GM18507 (cell line): ENCODE measurements at regions not wholly inside any gene's neighbourhood (a gene's known extent, or its start where the extent isn't known, plus 50 kb on each side); places are given as distances from the start of the nearest gene placed in this dataset.

Experiments
- DNase-seq: peaks from one replicate; pipeline ENCODE4 v3.0.0; 2011; ENCODE audit warnings: low read depth; ENCODE audit not compliant: insufficient read length; ENCODE audit errors: extremely low spot score
- FAIRE-seq: peaks from 2 replicates; lab custom pipeline; 2011; peaks lifted over from hg19 to GRCh38; lab: Jason Lieb, UNC

- DNase-seq = no peak
- no peak for FAIRE-seq
Measured at GRCh38 chr5:159817262-159818029, 98.8 kb upstream of the ADRA1B start.

- DNase-seq (no peak), FAIRE-seq (no peak)
Measured at GRCh38 chr5:159819591-159820411, 96.5 kb upstream of the ADRA1B start.

GRCh38 chr5:159820692-159821091 is 95.6 kb upstream of the ADRA1B start:
- DNase-seq (no peak), FAIRE-seq (no peak)

- FAIRE-seq (no peak), DNase-seq (no peak)
Measured at GRCh38 chr5:159821461-159821940, 94.8 kb upstream of the ADRA1B start.

GRCh38 chr5:159824188-159825161 is 91.8 kb upstream of the ADRA1B start:
- FAIRE-seq (no peak), DNase-seq (no peak)

- FAIRE-seq (no peak), DNase-seq (no peak)
Measured at GRCh38 chr5:159825551-159826051, 90.7 kb upstream of the ADRA1B start.

- no peak for DNase-seq
- peak; percentile 15 for FAIRE-seq
Measured at GRCh38 chr5:159826351-159827214, 89.7 kb upstream of the ADRA1B start.

- FAIRE-seq = no peak
- no peak for DNase-seq
Measured at GRCh38 chr5:159827861-159828260, 88.4 kb upstream of the ADRA1B start.

- FAIRE-seq (no peak), DNase-seq (no peak)
Measured at GRCh38 chr5:159832073-159832472, 84.2 kb upstream of the ADRA1B start.

- DNase-seq = no peak
- no peak for FAIRE-seq
Measured at GRCh38 chr5:159833088-159833487, 83.2 kb upstream of the ADRA1B start.

- FAIRE-seq (no peak), DNase-seq (no peak)
Measured at GRCh38 chr5:159833846-159834245, 82.4 kb upstream of the ADRA1B start.

- DNase-seq = no peak
- no peak for FAIRE-seq
Measured at GRCh38 chr5:159835548-159835947, 80.7 kb upstream of the ADRA1B start.

GRCh38 chr5:159836691-159837090 is 79.6 kb upstream of the ADRA1B start:
- DNase-seq (no peak), FAIRE-seq (no peak)

GRCh38 chr5:159837860-159838259 is 78.4 kb upstream of the ADRA1B start:
- DNase-seq (no peak), FAIRE-seq (no peak)

- no peak for FAIRE-seq
- DNase-seq = no peak
Measured at GRCh38 chr5:159838551-159839222, 77.6 kb upstream of the ADRA1B start.

- DNase-seq (no peak), FAIRE-seq (no peak)
Measured at GRCh38 chr5:159844267-159845121, 71.8 kb upstream of the ADRA1B start.

- FAIRE-seq = no peak
- DNase-seq = no peak
Measured at GRCh38 chr5:159849437-159850083, 66.7 kb upstream of the ADRA1B start.
